A172 (cell line): ENCODE measurements at regions not wholly inside any gene's neighbourhood (a gene's known extent, or its start where the extent isn't known, plus 50 kb on each side); places are given as distances from the start of the nearest gene placed in this dataset.
"Not testable (repeated sequence)": the region's sequence is repeated elsewhere in the genome, so short reads cannot be mapped to it uniquely, and the experiment has no call there.

Source experiments
- DNase-seq: peaks from one replicate; pipeline ENCODE4 v3.0.0-alpha.2; 2015; ENCODE audit warnings: low spot score

GRCh38 chr21:24552491-24552890 lies 1054.8 kb downstream of the MRPL39 start:
- DNase-seq, result no peak

- no peak for DNase-seq
Measured at GRCh38 chr21:24545807-24546361, 1061.4 kb downstream of the MRPL39 start.

GRCh38 chr21:24514081-24514733 lies 1093.1 kb downstream of the MRPL39 start:
- DNase-seq, result no peak

GRCh38 chr21:24509131-24509530 lies 1098.2 kb downstream of the MRPL39 start:
- no peak for DNase-seq

GRCh38 chr21:24486973-24487372 lies 1120.3 kb downstream of the MRPL39 start:
- DNase-seq, result no peak

GRCh38 chr21:24483361-24483760 lies 1123.9 kb downstream of the MRPL39 start:
- DNase-seq, result not testable (repeated sequence)

- DNase-seq, result no peak
Measured at GRCh38 chr21:24470852-24471251, 1136.4 kb downstream of the MRPL39 start.

GRCh38 chr21:24456358-24456757 lies 1150.9 kb downstream of the MRPL39 start:
- no peak for DNase-seq

GRCh38 chr21:24450119-24450518 lies 1157.2 kb downstream of the MRPL39 start:
- no peak for DNase-seq

- no peak for DNase-seq
Measured at GRCh38 chr21:24445517-24445916, 1161.8 kb downstream of the MRPL39 start.

- DNase-seq, result no peak
Measured at GRCh38 chr21:24444736-24445135, 1162.5 kb downstream of the MRPL39 start.

GRCh38 chr21:24436236-24436635 lies 1171.0 kb downstream of the MRPL39 start:
- DNase-seq, result no peak

- no peak for DNase-seq
Measured at GRCh38 chr21:24428591-24429199, 1178.6 kb downstream of the MRPL39 start.

- DNase-seq, result no peak
Measured at GRCh38 chr21:24424776-24425175, 1182.5 kb downstream of the MRPL39 start.

- no peak for DNase-seq
Measured at GRCh38 chr21:24423546-24423945, 1183.7 kb downstream of the MRPL39 start.

GRCh38 chr21:24420689-24421088 lies 1186.6 kb downstream of the MRPL39 start:
- DNase-seq, result no peak

GRCh38 chr21:24419641-24420040 lies 1187.6 kb downstream of the MRPL39 start:
- DNase-seq, result not testable (repeated sequence)

- no peak for DNase-seq
Measured at GRCh38 chr21:24418671-24419070, 1188.6 kb downstream of the MRPL39 start.

GRCh38 chr21:24411429-24411828 lies 1195.9 kb downstream of the MRPL39 start:
- no peak for DNase-seq

- DNase-seq, result no peak
Measured at GRCh38 chr21:24403221-24403620, 1204.1 kb downstream of the MRPL39 start.

- DNase-seq, result no peak
Measured at GRCh38 chr21:24395320-24395923, 1211.9 kb downstream of the MRPL39 start.

- DNase-seq, result no peak
Measured at GRCh38 chr21:24375201-24375600, 1232.1 kb downstream of the MRPL39 start.

GRCh38 chr21:24372506-24372905 lies 1234.8 kb downstream of the MRPL39 start:
- no peak for DNase-seq
